Smooth muscle cell (in vitro differentiated cells): ENCODE measurements at regions not wholly inside any gene's neighbourhood (a gene's known extent, or its start where the extent isn't known, plus 50 kb on each side); places are given as distances from the start of the nearest gene placed in this dataset.
"Not testable (repeated sequence)": the region's sequence is repeated elsewhere in the genome, so short reads cannot be mapped to it uniquely, and the experiment has no call there.

Source experiments
- DNase-seq: peaks from one replicate; lab custom pipeline; 2025; ENCODE audit not compliant: unreplicated experiment; lab: John Stamatoyannopoulos, UW
- H2AFZ ChIP-seq: fragments of 200-600 bp; sonication (generic); 2 replicates; pipeline ENCODE4 v1.6.0; 2016; ENCODE audit warnings: antibody characterized with exemption, low read depth, mild to moderate bottlenecking
- H3F3A ChIP-seq: fragments of 200-600 bp; sonication (generic); 2 replicates; pipeline ENCODE4 v1.6.0; 2017; ENCODE audit warnings: antibody characterized with exemption, low read depth
- H3K27ac ChIP-seq: fragments of 200-600 bp; sonication (generic); 2 replicates; pipeline ENCODE4 v1.5.1; 2016; ENCODE audit warnings: low read depth, mild to moderate bottlenecking
- H3K27me3 ChIP-seq: fragments of 200-600 bp; sonication (generic); 2 replicates; pipeline ENCODE4 v1.6.1; 2016; ENCODE audit warnings: low read depth, mild to moderate bottlenecking
- H3K36me3 ChIP-seq: fragments of 200-600 bp; sonication (generic); 2 replicates; pipeline ENCODE4 v1.5.1; 2016; ENCODE audit warnings: low read depth
- H3K4me1 ChIP-seq: fragments of 200-600 bp; sonication (generic); 2 replicates; pipeline ENCODE4 v1.5.1; 2016; ENCODE audit warnings: low read depth
- H3K4me2 ChIP-seq: fragments of 200-600 bp; sonication (generic); 2 replicates; pipeline ENCODE4 v1.6.0; 2016; ENCODE audit warnings: mild to moderate bottlenecking
- H3K4me3 ChIP-seq: fragments of 200-600 bp; sonication (generic); 2 replicates; pipeline ENCODE4 v1.5.1; 2016; ENCODE audit warnings: mild to moderate bottlenecking
- H3K79me2 ChIP-seq: fragments of 200-600 bp; sonication (generic); 2 replicates; pipeline ENCODE4 v1.6.0; 2016; ENCODE audit warnings: low read depth, mild to moderate bottlenecking
- H3K9ac ChIP-seq: fragments of 200-600 bp; sonication (generic); 2 replicates; pipeline ENCODE4 v1.6.0; 2016; ENCODE audit warnings: low read depth
- H3K9me3 ChIP-seq: fragments of 200-600 bp; sonication (generic); replicated peaks from 2 replicates; pipeline ENCODE4 v1.5.1; 2016; ENCODE audit warnings: low read depth
- H4K20me1 ChIP-seq: fragments of 200-600 bp; sonication (generic); 2 replicates; pipeline ENCODE4 v1.6.0; 2016; ENCODE audit warnings: low read depth
- WGBS: methylation state at CpG from one replicate; pipeline ENCODE4 v1.1.7; 2016; ENCODE audit warnings: low lambda C conversion rate; 5-methylcytosine and 5-hydroxymethylcytosine counted together
- TF ChIP-seq, protein P1 (sequence below): fragments of 200-600 bp; sonication (generic); IDR thresholded peaks from 2 replicates; pipeline ENCODE4 v1.5.1; 2017; ENCODE audit warnings: borderline replicate concordance, mild to moderate bottlenecking, antibody characterized with exemption; ENCODE audit not compliant: insufficient read depth, poor library complexity, severe bottlenecking

DNA sequence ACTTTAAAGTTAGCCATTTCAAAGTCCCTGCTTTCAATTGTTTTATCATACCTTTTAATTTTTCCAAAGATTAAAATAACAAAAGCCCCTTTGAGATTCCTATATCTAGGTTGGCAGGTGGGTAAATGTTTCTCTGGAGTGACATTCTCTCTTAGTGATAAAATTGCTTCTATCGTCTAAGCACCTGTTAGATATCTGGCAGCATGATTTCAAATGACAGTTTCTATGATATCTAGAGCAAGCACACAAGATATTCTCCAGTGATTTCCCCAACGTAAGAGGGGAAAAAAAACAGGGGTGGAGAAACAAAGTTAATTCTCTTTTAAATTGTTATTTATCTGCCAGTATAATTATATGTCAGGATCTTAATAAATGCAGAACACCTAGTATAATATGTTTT lies 610.2 kb downstream of the DSC3 start:
- TF ChIP-seq, protein P1, sequence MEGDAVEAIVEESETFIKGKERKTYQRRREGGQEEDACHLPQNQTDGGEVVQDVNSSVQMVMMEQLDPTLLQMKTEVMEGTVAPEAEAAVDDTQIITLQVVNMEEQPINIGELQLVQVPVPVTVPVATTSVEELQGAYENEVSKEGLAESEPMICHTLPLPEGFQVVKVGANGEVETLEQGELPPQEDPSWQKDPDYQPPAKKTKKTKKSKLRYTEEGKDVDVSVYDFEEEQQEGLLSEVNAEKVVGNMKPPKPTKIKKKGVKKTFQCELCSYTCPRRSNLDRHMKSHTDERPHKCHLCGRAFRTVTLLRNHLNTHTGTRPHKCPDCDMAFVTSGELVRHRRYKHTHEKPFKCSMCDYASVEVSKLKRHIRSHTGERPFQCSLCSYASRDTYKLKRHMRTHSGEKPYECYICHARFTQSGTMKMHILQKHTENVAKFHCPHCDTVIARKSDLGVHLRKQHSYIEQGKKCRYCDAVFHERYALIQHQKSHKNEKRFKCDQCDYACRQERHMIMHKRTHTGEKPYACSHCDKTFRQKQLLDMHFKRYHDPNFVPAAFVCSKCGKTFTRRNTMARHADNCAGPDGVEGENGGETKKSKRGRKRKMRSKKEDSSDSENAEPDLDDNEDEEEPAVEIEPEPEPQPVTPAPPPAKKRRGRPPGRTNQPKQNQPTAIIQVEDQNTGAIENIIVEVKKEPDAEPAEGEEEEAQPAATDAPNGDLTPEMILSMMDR: no peak
- no peaks in the 10 kb centered on the region for H3F3A ChIP-seq
- H3K4me3 ChIP-seq: no peak overlapping the region
- H4K20me1 ChIP-seq: no peaks in the 10 kb centered on the region
- DNase-seq: no peak
- no peak overlapping the region for H2AFZ ChIP-seq
- H3K27me3 ChIP-seq: no peaks in the 10 kb centered on the region
- H3K27ac ChIP-seq: no peak overlapping the region
- H3K79me2 ChIP-seq: no peaks in the 10 kb centered on the region
- WGBS: 78% methylated on average over 2 of the region's 2 CpGs
- no peaks in the 10 kb centered on the region for H3K36me3 ChIP-seq
- H3K4me1 ChIP-seq: no peaks in the 10 kb centered on the region
- H3K4me2 ChIP-seq: no peak overlapping the region
- no peaks in the 10 kb centered on the region for H3K9me3 ChIP-seq
- H3K9ac ChIP-seq: no peak overlapping the region

DNA sequence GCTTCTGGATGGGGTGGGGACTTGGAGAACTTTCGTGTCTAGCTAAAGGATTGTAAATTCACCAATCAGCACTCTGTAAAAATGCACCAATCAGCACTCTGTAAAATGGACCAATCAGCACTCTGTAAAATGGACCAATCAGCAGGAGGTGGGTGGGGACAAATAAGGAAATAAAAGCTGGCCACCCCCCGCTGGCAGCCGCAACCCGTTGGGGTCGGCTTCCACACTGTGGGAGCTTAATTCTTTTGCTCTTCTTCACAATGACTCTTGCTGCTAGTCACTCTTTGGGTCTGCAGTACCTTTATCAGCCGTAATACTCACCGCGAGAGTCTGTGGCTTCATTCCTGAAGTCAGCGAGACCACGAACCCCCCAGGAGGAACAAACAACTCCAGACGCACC lies 623.1 kb downstream of the DSC3 start:
- not testable (repeated sequence) for H3K4me1 ChIP-seq, H3K27ac ChIP-seq, H3K9ac ChIP-seq, H3K4me3 ChIP-seq, H3F3A ChIP-seq, H2AFZ ChIP-seq, H3K4me2 ChIP-seq, H3K79me2 ChIP-seq, H3K36me3 ChIP-seq, H4K20me1 ChIP-seq, DNase-seq, H3K9me3 ChIP-seq, H3K27me3 ChIP-seq
- 97% methylated on average over 11 of the region's 11 CpGs for WGBS

DNA sequence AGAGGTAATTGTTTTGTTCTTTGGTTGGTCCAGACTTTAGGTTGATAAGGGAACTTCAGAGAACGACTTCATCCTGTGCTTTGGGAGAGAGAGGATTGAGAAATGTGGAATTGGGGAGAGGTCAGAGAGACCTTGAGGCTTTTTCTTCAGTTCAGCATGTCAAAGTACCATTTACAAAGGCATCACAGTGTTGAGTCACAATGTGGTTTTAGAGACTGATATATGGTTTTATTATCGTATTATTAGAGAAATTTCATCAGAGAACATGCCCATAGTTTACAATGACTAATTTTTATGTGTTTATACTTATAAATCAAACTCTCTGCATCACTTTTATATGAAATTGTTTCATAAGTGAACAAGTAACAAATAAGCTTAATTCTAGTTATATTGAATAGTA lies 626.6 kb downstream of the DSC3 start:
- 64% methylated on average over 2 of the region's 2 CpGs for WGBS
- Histone ChIP-seq H3K9me3 (no peaks in the 10 kb centered on the region), H3K4me3 (no peak overlapping the region), H3F3A (no peaks in the 10 kb centered on the region), H3K79me2 (no peaks in the 10 kb centered on the region), H3K4me1 (no peaks in the 10 kb centered on the region), H3K9ac (no peak overlapping the region), H2AFZ (no peak overlapping the region), H4K20me1 (no peaks in the 10 kb centered on the region), H3K36me3 (no peaks in the 10 kb centered on the region), H3K27ac (no peak overlapping the region), H3K27me3 (no peaks in the 10 kb centered on the region), H3K4me2 (no peak overlapping the region)
- no peak for DNase-seq
- TF ChIP-seq, protein P1: no peak

DNA sequence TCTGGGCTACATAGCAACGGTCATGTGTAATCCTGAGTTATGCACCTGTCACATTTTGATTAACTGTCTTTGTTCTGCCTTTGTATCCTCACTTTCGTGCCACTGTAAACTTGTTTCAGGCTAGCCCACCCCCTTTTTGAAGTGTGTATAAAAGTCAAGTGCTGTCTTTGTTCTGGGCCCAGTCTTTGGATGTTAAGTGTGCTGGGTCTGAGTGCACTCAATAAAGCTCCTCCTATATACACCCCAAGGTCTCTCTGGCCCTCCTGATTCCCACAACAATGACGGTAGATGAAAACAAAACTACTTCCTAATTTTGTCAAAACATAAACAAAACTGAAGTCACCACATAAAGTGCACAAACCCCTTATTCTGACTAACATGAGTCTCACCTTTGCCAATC lies 633.4 kb downstream of the DSC3 start:
- Histone ChIP-seq H3K27me3 (no peaks in the 10 kb centered on the region), H3K4me3 (no peak overlapping the region), H3K4me2 (no peak overlapping the region), H3F3A (no peaks in the 10 kb centered on the region), H4K20me1 (no peaks in the 10 kb centered on the region), H3K79me2 (no peaks in the 10 kb centered on the region), H2AFZ (no peak overlapping the region), H3K9ac (no peak overlapping the region), H3K9me3 (no peaks in the 10 kb centered on the region), H3K27ac (no peak overlapping the region), H3K36me3 (no peaks in the 10 kb centered on the region), H3K4me1 (no peaks in the 10 kb centered on the region)
- WGBS: 80% methylated on average over 3 of the region's 3 CpGs
- TF ChIP-seq, protein P1: no peak
- DNase-seq: no peak
